BLaER1 (cell line): ENCODE measurements at regions not wholly inside any gene's neighbourhood (a gene's known extent, or its start where the extent isn't known, plus 50 kb on each side); places are given as distances from the start of the nearest gene placed in this dataset.

Experiments
- H3K27ac ChIP-seq: shearing (Covaris generic); formaldehyde crosslinking; 2 replicates; pipeline ENCODE4 v1.8.1; 2022
- H3K27me3 ChIP-seq: shearing (Covaris generic); formaldehyde crosslinking; 2 replicates; pipeline ENCODE4 v1.8.1; 2022
- H3K36me3 ChIP-seq: shearing (Covaris generic); formaldehyde crosslinking; 2 replicates; pipeline ENCODE4 v1.8.1; 2022
- H3K4me1 ChIP-seq: shearing (Covaris generic); formaldehyde crosslinking; 2 replicates; pipeline ENCODE4 v1.8.1; 2022
- H3K4me2 ChIP-seq: shearing (Covaris generic); formaldehyde crosslinking; 2 replicates; pipeline ENCODE4 v1.8.1; 2022
- H3K4me3 ChIP-seq: shearing (Covaris generic); formaldehyde crosslinking; 2 replicates; pipeline ENCODE4 v1.8.1; 2022
- H3K9ac ChIP-seq: shearing (Covaris generic); formaldehyde crosslinking; 2 replicates; pipeline ENCODE4 v1.8.1; 2022
- H3K9me3 ChIP-seq: shearing (Covaris generic); formaldehyde crosslinking; 2 replicates; pipeline ENCODE4 v1.8.1; 2022
- H4K20me1 ChIP-seq: shearing (Covaris generic); formaldehyde crosslinking; 2 replicates; pipeline ENCODE4 v1.8.1; 2022
- Cebpa-rat ChIP-seq: shearing (Covaris generic); IDR thresholded peaks from 2 replicates; pipeline ENCODE4 v1.8.1; 2022

GRCh38 chr7:25756601-25757000, 395.4 kb upstream of the NFE2L3 start:
- Histone ChIP-seq H3K4me2 (no peak overlapping the region), H3K27ac (no peak overlapping the region), H3K9ac (no peak overlapping the region), H3K4me1 (no peaks in the 10 kb centered on the region), H3K9me3 (no peaks in the 10 kb centered on the region), H4K20me1 (no peaks in the 10 kb centered on the region), H3K36me3 (no peaks in the 10 kb centered on the region), H3K27me3 (no peaks in the 10 kb centered on the region), H3K4me3 (no peak overlapping the region)
- TF ChIP-seq Cebpa-rat = no peak

- TF ChIP-seq Cebpa-rat = no peak
- Histone ChIP-seq H4K20me1 (no peaks in the 10 kb centered on the region), H3K36me3 (no peaks in the 10 kb centered on the region), H3K4me1 (no peaks in the 10 kb centered on the region), H3K4me2 (no peak overlapping the region), H3K27me3 (no peaks in the 10 kb centered on the region), H3K4me3 (no peak overlapping the region), H3K27ac (no peak overlapping the region), H3K9ac (no peak overlapping the region), H3K9me3 (no peaks in the 10 kb centered on the region)
These were observed 393.4 kb upstream of the NFE2L3 start for GRCh38 chr7:25758559-25758958.

- Histone ChIP-seq H3K36me3 (no peaks in the 10 kb centered on the region), H4K20me1 (no peaks in the 10 kb centered on the region), H3K4me3 (no peak overlapping the region), H3K27me3 (no peaks in the 10 kb centered on the region), H3K4me2 (no peak overlapping the region), H3K4me1 (no peaks in the 10 kb centered on the region), H3K9me3 (no peaks in the 10 kb centered on the region), H3K27ac (no peak overlapping the region), H3K9ac (no peak overlapping the region)
- no peak for TF ChIP-seq Cebpa-rat
These were observed 392.7 kb upstream of the NFE2L3 start for GRCh38 chr7:25759286-25759685.

- Histone ChIP-seq H3K4me2 (no peak overlapping the region), H3K36me3 (no peaks in the 10 kb centered on the region), H3K27ac (no peak overlapping the region), H3K27me3 (no peaks in the 10 kb centered on the region), H4K20me1 (no peaks in the 10 kb centered on the region), H3K9me3 (no peaks in the 10 kb centered on the region), H3K4me3 (no peak overlapping the region), H3K9ac (no peak overlapping the region), H3K4me1 (no peaks in the 10 kb centered on the region)
- no peak for TF ChIP-seq Cebpa-rat
These were observed 392.2 kb upstream of the NFE2L3 start for GRCh38 chr7:25759748-25760147.

GRCh38 chr7:25762511-25763462, 389.2 kb upstream of the NFE2L3 start:
- Histone ChIP-seq H3K9me3 (no peaks in the 10 kb centered on the region), H4K20me1 (no peaks in the 10 kb centered on the region), H3K36me3 (no peaks in the 10 kb centered on the region), H3K27ac (no peak overlapping the region), H3K4me2 (no peak overlapping the region), H3K27me3 (no peaks in the 10 kb centered on the region), H3K4me1 (no peaks in the 10 kb centered on the region), H3K4me3 (no peak overlapping the region), H3K9ac (no peak overlapping the region)
- TF ChIP-seq Cebpa-rat = no peak

- Histone ChIP-seq H4K20me1 (no peaks in the 10 kb centered on the region), H3K27me3 (no peaks in the 10 kb centered on the region), H3K4me3 (no peak overlapping the region), H3K9me3 (no peaks in the 10 kb centered on the region), H3K4me2 (no peak overlapping the region), H3K36me3 (no peaks in the 10 kb centered on the region), H3K27ac (no peak overlapping the region), H3K9ac (no peak overlapping the region), H3K4me1 (no peaks in the 10 kb centered on the region)
- TF ChIP-seq Cebpa-rat = no peak
These were observed 388.5 kb upstream of the NFE2L3 start for GRCh38 chr7:25763463-25763860.

GRCh38 chr7:25765110-25765655, 386.8 kb upstream of the NFE2L3 start:
- H3K9me3 ChIP-seq = no peaks in the 10 kb centered on the region
- H4K20me1 ChIP-seq = no peaks in the 10 kb centered on the region
- H3K4me3 ChIP-seq = no peak overlapping the region
- no peak overlapping the region for H3K4me2 ChIP-seq
- H3K27me3 ChIP-seq = no peaks in the 10 kb centered on the region
- H3K9ac ChIP-seq = no peak overlapping the region
- no peaks in the 10 kb centered on the region for H3K36me3 ChIP-seq
- no peak overlapping the region for H3K27ac ChIP-seq
- TF ChIP-seq Cebpa-rat = no peak
- H3K4me1 ChIP-seq = no peaks in the 10 kb centered on the region

- Histone ChIP-seq H3K36me3 (no peaks in the 10 kb centered on the region), H3K9ac (no peak overlapping the region), H3K4me2 (no peak overlapping the region), H3K27me3 (no peaks in the 10 kb centered on the region), H3K4me1 (no peaks in the 10 kb centered on the region), H3K9me3 (no peaks in the 10 kb centered on the region), H4K20me1 (no peaks in the 10 kb centered on the region), H3K27ac (no peak overlapping the region), H3K4me3 (no peak overlapping the region)
- no peak for TF ChIP-seq Cebpa-rat
These were observed 381.8 kb upstream of the NFE2L3 start for GRCh38 chr7:25770235-25770634.

- Histone ChIP-seq H3K4me3 (no peak overlapping the region), H4K20me1 (no peaks in the 10 kb centered on the region), H3K9ac (no peak overlapping the region), H3K9me3 (no peaks in the 10 kb centered on the region), H3K4me1 (no peaks in the 10 kb centered on the region), H3K27ac (no peak overlapping the region), H3K36me3 (no peaks in the 10 kb centered on the region), H3K27me3 (no peaks in the 10 kb centered on the region), H3K4me2 (no peak overlapping the region)
- no peak for TF ChIP-seq Cebpa-rat
These were observed 381.3 kb upstream of the NFE2L3 start for GRCh38 chr7:25770670-25771069.

GRCh38 chr7:25771491-25771890, 380.5 kb upstream of the NFE2L3 start:
- no peak overlapping the region for H3K4me3 ChIP-seq
- H3K27ac ChIP-seq = no peak overlapping the region
- H3K9me3 ChIP-seq = no peaks in the 10 kb centered on the region
- no peaks in the 10 kb centered on the region for H3K4me1 ChIP-seq
- H3K4me2 ChIP-seq = no peak overlapping the region
- no peaks in the 10 kb centered on the region for H3K27me3 ChIP-seq
- no peak overlapping the region for H3K9ac ChIP-seq
- no peaks in the 10 kb centered on the region for H4K20me1 ChIP-seq
- no peak for TF ChIP-seq Cebpa-rat
- no peaks in the 10 kb centered on the region for H3K36me3 ChIP-seq
